Embryonic facial prominence (tissue), 1 donor: ENCODE measurements at regions not wholly inside any gene's neighbourhood (a gene's known extent, or its start where the extent isn't known, plus 50 kb on each side); places are given as distances from the start of the nearest gene placed in this dataset.
"Not testable (repeated sequence)": the region's sequence is repeated elsewhere in the genome, so short reads cannot be mapped to it uniquely, and the experiment has no call there.

ENCODE experiments used
- DNase-seq: peaks from one replicate; pipeline ENCODE4 v3.0.0-alpha.2; 2016; ENCODE audit errors: extremely low spot score

DNA sequence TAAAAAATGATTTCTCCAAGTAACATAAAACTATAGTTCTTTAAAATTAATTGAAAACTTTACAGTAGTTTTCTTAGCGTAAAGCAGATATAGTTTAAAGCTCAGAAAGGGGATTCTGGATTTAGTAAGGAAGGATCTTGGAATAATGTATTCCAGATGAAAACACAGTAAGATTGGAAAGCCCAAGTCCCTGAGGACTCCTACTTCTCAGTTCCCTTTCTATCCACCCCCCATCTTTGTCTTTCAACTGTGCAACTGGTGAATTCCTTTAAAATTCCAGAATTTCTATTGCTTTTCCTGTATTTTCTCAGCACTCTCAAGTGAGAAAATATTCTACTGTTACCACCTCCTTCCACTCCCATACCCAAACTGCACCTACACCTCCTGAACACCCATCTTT lies 184.5 kb upstream of the FBN2 start:
- no peak for DNase-seq

DNA sequence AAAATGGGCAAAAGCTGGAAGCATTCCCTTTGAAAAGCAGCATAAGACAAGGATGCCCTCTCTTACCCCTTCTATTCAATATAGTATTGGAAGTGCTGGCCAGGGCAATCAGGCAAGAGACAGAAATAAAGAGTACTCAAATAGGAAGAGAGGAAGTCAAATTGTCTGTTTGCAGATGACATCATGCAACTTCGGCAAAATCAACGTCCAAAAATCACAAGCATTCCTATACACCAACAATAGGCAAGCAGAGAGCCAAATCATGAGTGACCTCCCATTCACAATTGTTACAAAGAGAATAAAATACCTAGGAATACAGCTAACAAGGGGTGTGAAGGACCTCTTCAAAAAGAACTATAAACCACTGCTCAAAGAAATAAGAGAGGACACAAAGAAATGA lies 192.0 kb upstream of the FBN2 start:
- not testable (repeated sequence) for DNase-seq

DNA sequence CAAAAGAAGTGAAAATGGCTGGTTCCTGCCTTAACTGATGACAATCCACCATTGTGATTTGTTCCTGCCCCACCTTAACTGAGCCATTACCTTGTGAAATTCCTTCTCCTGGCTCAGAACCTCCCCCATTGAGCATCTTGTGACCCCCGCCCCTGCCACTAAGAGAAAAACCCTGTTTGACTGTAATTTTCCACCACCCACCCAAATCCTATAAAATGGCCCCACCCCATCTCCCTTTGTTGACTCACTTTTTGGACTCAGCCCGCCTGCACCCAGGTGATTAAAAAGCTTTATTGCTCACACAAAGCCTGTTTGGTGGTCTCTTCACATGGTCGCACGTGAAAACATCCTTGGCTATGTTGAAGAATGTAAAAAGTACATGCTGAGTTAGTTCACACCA lies 197.6 kb upstream of the FBN2 start:
- DNase-seq, result not testable (repeated sequence)

DNA sequence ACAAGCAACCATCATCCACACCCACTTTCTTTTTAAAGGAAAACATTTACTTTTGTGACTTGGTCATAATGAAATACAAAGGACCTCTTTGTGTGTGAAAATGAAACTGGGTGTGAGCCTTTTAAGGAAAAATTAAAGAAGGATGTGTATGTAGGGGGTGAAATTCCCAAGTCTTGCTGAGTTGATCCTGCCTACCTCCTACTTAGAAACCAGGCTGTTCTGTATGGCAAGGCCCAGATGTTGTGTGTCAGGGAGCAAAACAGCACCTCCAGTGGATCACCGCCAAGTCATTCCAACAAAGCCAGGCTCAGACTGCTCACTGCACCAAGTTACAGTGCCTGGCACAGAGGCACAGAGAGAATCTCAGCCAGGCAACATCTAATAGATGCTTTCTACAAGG lies 198.5 kb upstream of the FBN2 start:
- peak; percentile 15 for DNase-seq

DNA sequence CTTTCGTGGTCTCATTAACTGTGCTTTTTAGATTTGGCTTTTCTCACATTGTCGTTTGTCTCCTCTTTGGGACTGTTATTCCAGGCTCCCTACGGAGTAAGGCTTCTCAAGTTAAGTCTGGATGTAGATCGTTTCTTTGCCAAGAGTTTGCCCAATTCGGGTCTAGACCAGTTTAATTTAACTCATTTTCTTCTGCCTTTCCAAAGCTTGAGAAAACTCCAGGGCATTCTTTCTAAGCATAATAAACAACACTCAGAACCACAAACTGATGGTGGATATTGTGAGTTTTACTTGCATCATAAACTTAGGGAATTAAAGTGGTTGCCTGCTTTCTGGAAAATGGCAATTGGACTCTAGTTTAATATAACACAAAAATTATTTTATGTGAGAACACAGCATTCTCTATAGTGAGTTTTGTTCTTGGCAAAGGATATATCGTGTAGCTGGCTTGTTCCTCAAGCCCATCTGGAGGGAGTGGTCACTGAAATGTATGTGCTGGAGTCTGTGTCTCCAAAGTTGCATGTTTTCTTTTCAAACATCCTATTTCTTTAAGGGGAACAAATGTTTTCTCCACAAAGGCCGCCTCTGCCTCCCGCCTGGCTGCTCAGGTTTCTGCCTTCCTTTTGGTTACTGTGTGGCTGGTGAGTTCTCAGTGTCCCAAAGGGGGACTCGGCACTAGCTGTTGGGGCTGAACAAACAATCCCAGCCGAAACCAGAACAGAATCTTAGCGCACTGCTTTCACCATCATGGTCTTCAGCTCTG lies 211.3 kb upstream of the FBN2 start:
- no peak for DNase-seq

DNA sequence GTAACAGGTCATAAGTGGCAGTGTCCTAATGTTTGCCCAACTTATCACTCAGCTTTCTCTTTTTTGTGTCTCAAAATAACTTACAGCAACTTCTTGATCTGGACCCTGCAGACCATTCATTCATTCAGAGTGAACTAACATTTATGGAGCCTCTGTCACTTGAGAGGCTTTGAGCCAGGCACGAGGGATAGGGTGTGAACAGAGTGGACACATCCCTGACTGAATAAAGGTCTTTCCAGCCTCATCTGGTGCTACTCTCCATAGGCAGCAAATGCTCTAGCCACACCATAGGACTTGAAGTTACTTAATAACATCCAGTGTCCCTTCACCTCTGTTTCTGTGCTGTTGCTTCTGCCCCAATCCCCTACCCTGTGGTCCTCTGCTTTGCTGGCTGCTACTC lies 212.1 kb upstream of the FBN2 start:
- DNase-seq, result no peak

DNA sequence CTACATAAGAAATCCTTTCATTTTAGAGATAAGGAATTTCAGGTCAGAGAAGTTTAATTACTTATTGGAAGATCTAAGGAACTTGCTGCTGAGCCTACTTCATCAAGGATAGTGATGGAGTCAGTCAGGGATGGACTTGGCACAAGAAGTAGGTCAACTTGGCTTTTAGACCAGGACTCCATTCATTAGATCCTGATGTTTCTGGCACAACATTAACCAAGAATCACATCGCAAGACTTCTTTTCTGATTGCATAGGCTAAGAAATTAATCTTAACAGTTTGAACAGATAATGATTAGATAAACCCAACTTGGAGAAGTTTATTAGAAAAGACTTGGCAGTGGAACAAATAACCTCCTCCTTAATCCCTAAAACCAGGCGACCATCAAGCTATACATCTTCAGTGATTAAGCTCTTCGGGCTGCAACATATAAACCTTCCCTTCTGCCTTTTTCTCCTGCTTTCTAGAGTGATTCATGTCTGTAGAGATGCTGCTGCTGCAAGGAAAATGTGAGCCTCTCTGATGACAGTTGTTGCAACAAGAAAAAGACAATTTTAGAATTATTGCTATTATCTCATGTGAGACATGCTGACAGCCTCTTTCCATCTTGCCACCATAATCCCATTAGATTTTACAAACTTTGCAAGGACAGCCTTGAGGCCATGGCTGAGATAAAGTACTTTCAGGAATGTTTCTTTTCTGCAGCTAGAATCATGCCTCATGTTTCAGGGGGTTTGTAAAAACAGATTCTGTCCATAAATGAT lies 207.9 kb upstream of the SLC27A6 start:
- DNase-seq, result no peak

DNA sequence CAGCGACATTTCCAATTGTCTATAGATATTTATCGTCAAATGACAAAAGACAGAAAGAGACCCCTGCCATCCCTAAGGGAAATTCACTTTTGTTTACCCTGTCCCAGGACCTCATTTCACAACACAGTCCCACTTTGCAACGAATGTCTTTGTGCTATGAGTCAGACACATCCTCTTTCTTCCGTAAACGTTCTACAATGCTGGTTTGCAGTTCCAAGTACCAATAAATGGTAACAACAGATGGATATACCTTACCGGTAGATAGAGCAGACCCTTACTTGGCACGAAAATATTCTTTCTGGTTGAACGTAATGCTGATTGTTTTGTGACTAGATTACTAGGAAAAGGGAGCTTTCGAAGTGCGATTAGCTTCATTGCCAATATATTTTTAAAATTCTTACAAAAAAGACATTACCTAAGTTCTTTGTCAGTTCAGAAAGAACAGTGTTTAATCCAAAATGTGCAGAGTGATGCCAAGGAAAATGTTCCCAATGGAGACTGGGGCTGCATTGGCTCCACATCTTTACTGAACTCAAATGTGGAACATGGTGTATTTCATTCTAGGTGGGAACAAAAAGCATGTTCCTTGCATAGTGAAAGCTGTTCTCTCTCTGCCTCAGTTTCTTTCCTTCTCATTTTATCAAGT lies 202.5 kb upstream of the SLC27A6 start:
- no peak for DNase-seq

DNA sequence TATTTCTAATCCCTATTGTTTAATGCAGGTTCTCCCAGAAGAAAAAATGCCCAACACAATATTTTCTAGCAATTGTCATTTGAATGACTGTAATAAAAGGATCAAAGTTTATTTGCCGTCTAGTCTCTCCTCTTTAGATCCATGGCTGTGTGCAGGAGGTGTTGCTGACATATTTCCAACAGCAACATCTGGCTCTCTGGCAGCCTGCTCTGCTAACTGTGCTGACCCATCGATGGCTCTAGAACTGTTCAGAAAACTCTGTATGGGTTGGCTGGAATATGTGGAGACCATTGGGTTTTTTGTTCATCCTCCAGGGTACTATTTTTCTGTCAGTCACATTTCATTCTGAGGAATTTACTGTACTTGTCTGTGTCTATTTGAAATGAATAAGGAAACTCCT lies 202.0 kb upstream of the SLC27A6 start:
- no peak for DNase-seq

DNA sequence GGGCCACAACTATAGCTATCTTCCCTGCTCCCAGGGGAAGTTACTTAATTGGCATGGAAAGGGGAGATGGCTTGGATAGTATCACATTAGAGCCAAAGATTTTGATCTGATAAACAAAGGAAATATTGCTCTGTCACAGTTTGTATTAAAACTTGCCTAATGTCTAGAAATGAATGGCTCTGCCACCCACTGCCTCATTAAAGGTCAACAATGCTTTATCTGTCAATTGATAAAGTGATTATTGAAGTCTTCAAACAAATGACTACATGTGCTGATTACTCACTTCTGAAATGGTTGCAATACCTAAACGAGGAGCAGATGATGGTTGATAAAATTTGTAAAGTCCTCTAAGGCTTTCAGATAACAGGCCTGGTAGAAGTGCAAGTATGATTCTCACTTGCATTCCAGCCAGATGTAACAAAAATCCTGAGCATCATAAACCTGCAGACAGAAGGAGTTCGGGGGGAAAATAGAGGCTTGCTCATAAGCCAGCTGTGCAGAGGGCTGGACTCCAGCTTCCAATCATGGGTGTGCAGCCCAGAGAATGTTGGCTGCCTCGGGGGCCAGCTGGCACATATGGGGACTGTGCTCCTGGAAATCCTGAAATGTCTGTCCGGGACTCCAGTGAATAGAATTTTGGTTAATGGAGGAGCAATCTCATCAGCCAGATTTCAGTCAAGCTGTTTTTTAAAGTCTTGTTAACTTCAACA lies 200.5 kb upstream of the SLC27A6 start:
- DNase-seq, result no peak

DNA sequence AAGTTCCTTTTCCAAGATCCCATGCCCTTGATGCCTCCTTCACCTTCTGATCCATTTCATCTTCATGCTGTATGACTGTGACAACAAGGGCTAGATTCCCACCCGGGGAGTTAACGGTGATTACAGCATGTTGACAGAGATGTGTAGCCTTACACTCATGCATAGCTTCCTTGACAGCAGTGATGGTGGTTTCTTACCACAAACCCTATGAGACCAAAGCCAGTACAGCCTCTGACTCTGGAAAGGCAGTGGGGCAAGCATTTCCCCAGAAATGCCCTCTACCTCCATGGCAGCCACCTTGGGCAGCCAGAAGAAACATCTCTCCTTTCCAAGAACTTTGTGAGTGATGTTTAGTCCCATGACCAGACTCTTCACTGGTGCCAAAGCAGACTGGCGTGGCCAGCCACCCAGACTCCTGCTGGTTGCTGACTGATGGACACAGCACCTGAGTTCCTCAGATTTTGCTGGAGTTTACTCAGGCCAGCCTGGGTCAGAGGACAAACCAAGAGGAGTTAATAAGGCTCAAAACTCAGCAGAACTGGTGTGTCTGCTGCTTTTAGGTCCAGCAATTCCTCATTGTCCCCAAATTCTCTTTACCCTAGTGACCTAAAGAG lies 199.7 kb upstream of the SLC27A6 start:
- no peak for DNase-seq

DNA sequence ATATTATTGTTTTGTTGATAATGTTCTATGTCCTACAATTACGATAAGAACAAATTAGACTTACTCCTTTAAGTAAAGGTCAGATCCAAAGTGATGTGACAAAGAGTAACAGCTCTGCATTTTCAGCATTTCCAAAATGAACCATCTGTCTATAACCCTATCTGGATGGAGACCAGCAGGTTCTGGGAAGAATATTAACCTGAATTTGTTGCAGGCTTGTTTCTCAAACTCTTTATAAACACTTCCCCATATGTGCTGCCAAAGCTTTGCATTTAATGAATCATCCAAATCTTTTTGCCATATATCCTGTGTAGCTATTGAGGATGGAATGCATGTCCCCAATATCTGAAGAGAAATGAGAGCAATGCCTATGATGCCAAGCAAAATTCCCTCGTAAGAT lies 198.9 kb upstream of the SLC27A6 start:
- no peak for DNase-seq

DNA sequence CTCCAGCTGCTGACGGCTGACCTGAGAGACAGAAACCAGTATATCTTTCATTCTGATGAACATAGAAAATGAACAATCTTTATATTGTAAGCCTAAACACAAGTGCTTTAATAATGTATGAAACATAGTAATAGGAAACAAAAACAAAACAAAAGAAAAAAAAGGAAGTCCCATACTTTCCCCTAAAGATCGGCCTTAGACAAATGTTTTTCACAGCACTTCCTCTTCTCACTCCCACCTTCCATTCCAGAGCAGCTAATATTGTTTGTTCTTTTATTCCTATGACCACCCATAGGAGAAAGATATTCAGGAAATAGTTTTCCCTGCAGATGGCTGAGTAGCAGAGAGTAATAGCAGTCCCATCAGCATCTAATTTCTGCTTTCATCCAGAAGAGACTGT lies 194.4 kb upstream of the SLC27A6 start:
- DNase-seq, result no peak

DNA sequence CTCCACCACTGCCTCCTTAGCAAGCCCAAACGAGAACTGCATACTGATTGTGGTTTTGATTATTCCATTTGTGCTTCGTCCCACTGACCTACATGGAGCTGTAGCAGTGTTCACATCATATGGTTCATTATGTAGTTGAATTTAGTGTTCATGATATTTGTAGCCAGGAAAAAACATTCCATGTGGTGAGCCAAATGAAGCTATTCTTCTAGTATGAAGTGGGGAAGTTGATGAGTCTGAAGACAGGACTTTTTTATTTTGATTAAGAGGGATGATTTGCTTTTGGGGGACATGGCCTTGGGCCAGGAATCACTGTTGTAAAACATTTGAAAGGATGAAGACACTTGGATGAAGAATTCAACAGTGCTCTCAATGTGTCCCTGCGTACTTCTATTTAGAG lies 192.9 kb upstream of the SLC27A6 start:
- DNase-seq, result no peak

DNA sequence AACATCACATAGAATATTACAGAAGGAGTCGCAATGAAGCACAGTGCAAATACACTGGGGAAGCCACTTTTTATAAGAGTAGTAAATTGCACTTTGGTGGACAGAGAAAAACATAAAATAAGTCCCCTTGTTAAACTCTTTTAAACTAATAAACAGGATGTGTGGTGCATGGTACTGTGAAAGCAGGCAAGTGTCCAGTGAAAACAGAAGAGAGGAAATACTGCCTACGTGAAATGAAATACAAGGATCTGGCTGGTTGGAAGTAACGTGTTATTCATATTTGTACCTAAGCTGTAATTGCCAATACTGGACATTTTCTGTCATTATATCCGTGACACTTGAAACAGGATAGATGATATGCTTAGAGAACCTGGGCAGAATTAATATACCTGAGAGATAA lies 191.9 kb upstream of the SLC27A6 start:
- no peak for DNase-seq

DNA sequence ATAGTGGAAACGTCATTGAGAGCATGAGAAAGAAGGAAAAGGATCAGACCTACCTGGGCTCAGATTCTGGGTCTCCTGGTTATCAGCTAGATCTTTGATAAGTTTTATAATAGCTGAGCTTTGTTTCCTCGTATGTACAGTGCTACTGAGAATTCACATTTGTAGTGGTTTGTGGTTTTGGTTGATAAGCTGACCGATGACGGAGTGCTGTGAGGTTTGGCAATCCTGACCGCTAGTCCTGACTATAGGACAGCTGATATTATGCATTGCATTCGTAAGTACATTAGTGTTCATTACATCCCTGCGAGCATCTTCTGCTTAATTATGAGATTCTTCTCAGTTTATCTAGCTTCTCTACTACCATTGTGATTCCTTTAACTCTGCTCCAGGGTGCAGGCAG lies 190.7 kb upstream of the SLC27A6 start:
- DNase-seq, result no peak

DNA sequence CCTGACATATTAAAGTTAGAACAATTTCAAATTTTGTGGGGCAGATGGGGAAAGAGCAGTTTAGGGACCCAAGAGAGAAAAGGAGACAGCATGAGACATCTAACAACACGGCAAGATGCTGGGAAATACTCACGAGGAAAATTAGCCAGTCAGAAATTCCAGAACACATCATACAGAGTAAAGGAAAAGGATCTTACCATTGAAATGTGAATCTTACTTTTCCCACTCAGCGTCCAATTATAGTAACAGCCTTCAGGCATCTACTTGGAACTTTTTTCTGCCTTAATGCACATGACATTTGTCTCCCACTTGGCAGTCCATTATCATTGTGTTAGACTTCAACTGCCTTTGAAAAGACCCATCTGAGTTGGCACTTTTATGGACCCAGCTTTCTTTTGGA lies 189.7 kb upstream of the SLC27A6 start:
- DNase-seq, result no peak

DNA sequence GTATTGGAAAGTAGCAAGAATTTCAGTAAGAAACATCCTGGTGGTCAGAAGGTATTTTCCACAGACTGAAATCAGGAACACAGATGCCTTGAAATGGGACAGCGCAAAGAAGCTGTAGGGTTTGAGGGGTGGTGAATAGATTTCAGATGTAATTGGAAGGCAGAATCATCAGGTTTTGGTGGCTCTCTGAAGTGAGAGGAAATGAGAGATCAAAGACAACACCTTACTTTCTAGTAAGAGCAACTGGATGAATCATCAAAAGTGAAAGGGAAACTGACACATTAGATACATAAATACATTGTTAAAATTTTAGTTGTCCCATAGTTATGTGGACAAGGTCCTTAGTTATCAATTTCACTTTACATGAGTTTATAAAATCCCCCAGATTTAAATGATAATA lies 188.2 kb upstream of the SLC27A6 start:
- no peak for DNase-seq

DNA sequence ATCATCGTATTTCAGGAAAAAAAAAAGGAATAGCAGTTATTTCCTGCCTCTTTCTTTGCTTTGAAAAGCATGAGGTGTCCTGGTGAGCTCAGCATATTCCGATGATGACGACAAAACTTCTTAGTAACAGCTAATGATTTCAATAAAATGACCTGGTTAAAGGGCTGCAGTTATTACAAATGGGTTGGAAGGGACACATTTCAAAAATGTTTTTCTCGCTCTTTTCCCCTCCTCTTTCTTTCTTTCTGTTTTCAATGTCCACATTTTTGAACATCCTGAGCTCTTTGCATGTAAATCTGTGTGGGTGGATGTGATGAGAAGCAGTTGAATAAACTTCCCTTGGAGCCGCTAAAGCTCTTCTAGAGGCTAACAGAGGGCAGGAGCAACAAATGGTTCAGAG lies 186.8 kb upstream of the SLC27A6 start:
- no peak for DNase-seq

DNA sequence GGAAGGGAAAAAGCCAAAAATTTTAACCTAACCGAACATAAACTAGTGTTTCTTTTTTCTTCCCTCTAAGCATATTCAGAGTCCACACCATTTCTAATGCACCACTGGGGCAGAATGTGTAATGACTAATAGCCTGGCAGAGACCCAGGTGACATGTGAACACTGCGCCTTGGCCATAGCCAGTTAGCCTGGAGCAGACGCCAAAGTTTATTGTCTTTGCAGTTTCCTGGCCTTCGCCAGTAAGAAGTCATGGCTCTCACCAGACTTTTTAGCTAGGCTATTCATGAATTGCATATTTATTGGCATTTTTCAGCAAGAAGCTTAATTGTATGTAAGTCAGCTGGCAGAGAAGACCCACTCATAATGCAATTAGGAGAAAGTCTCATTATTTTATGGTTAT lies 182.8 kb upstream of the SLC27A6 start:
- DNase-seq, result no peak

DNA sequence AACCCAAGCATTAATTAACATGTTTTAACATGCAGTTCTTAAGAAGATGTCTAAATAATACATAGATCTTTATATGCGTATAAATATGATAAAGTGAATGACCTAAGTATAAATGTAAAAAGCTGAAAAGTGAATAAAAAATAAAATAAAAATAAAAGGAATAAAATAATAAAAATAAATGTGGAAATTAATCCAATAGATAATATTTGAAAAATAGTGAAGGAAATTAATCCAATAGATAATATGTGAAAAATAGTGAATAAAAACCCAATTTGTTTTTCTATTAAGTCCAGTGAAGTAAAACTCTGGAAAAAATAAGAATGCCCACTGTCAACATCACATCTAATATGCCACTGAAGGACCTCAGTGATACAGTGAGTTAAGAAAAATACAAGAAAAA lies 180.6 kb upstream of the SLC27A6 start:
- no peak for DNase-seq

DNA sequence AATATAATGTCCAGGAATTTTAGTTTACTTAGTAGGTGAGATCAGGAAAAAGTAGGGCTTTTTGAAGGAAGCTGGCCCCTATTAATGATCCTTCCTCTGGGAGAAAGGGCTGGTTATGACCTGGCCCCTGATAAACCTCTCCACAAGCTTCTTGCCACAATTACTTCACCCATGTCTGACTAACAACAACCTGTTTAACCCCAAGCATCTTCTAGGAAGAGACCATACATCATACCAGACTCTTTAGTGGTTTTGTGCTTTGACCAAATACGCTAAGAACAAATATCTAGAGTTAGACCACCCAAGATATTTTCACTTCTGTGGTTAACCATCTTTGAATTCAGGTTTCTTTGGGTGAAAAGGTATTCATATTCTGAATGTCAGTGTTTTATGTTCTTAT lies 174.0 kb upstream of the SLC27A6 start:
- no peak for DNase-seq
